HepG2 (cell line): ENCODE measurements at regions not wholly inside any gene's neighbourhood (a gene's known extent, or its start where the extent isn't known, plus 50 kb on each side); places are given as distances from the start of the nearest gene placed in this dataset.

Source experiments
- ATAC-seq: fragments of 200-7000 bp; cut with Tn5 transposase; 3 replicates; pipeline ENCODE4 v1.9.1; 2020; ENCODE audit warnings: mild to moderate bottlenecking, moderate library complexity
- BruUV-seq: library from RNA; stranded (reverse); fragments of 400-500 nt; replicated peaks from 2 replicates; lab custom pipeline; 2021; lab: Mats Ljungman, UMichigan
- CTCF ChIA-PET: fragments of 300-600 bp; formaldehyde crosslinking; extraction: SDS; loops from one replicate; lab custom pipeline; 2021; ENCODE audit warnings: low total read pairs, inconsistent platforms, low intra/inter-chr PET ratio; lab: Yijun Ruan, JAX
- POLR2A ChIA-PET: fragments of 350-600 bp; sonication (Branson Sonifier 250); formaldehyde crosslinking; loops from one replicate; lab custom pipeline; 2020; ENCODE audit warnings: antibody characterized with exemption, inconsistent platforms; lab: Yijun Ruan, JAX
- DNase-seq: peaks from one replicate; pipeline ENCODE4 v3.0.0-alpha.2; 2015; ENCODE audit warnings: low spot score
- FAIRE-seq: peaks from 3 replicates; lab custom pipeline; 2011; peaks lifted over from hg19 to GRCh38; lab: Jason Lieb, UNC
- H2AFZ ChIP-seq: one replicate; pipeline ENCODE4 v1.6.1; 2011; ENCODE audit warnings: low read length, inconsistent platforms
- H3K27ac ChIP-seq: fragments of 300-600 bp; 3 replicates; pipeline ENCODE4 v1.8.0; 2011; ENCODE audit warnings: mixed run types, mild to moderate bottlenecking, mixed read lengths, low read length, inconsistent platforms; ENCODE audit not compliant: insufficient read depth; ENCODE audit errors: extremely low read length
- H3K27me3 ChIP-seq, 2 experiments: fragments of 200-600 bp in 1 of 2; 2 replicates in 1 of 2; 3 replicates in 1 of 2; pipeline versions ENCODE4 v1.6.0 to v1.8.0; 2011; ENCODE audit warnings: low read length in 2 of 2, mild to moderate bottlenecking in 2 of 2, moderate library complexity in 2 of 2, inconsistent platforms in 1 of 2; ENCODE audit not compliant: insufficient read depth in 2 of 2, control insufficient read depth in 1 of 2
- H3K36me3 ChIP-seq, 2 experiments: fragments of 200-600 bp in 1 of 2; replicated peaks in 1 of 2; 2 replicates in 1 of 2; 3 replicates in 1 of 2; pipeline versions ENCODE4 v1.5.1 to v1.8.0; 2011; ENCODE audit warnings: low read length in 2 of 2, inconsistent platforms in 1 of 2; ENCODE audit not compliant: insufficient read depth in 2 of 2, control insufficient read depth in 1 of 2
- H3K4me1 ChIP-seq: 2 replicates; pipeline ENCODE4 v1.5.1; 2012; ENCODE audit warnings: low read length, inconsistent platforms; ENCODE audit not compliant: insufficient read depth
- H3K4me2 ChIP-seq: 2 replicates; pipeline ENCODE4 v1.6.0; 2011; ENCODE audit warnings: low read depth, low read length, inconsistent platforms
- H3K4me3 ChIP-seq, 3 experiments: fragments of 200-600 bp in 1 of 3; sonication (generic), shearing (Covaris generic) in 1 of 3; replicated peaks in 1 of 3; 2 replicates each; pipeline ENCODE4 v1.5.1; 2011 to 2016; ENCODE audit warnings: low read length in 3 of 3, inconsistent platforms in 2 of 3, low read depth in 2 of 3, mild to moderate bottlenecking in 2 of 3, control low read depth in 1 of 3, mixed read lengths in 1 of 3; ENCODE audit not compliant: insufficient read depth in 1 of 3
- H3K79me2 ChIP-seq: one replicate; pipeline ENCODE4 v1.6.1; 2011; ENCODE audit warnings: low read length, inconsistent platforms; ENCODE audit not compliant: insufficient read depth
- H3K9ac ChIP-seq: 2 replicates; pipeline ENCODE4 v1.6.0; 2011; ENCODE audit warnings: mild to moderate bottlenecking, low read depth, low read length, inconsistent platforms; ENCODE audit not compliant: insufficient read depth
- H3K9me3 ChIP-seq: 2 replicates; pipeline ENCODE4 v1.5.1; 2012; ENCODE audit warnings: mild to moderate bottlenecking, low read length
- H4K20me1 ChIP-seq: 2 replicates; pipeline ENCODE4 v1.6.0; 2011; ENCODE audit warnings: inconsistent platforms, mild to moderate bottlenecking, low read length, moderate library complexity; ENCODE audit not compliant: insufficient read depth
- DBP ChIP-seq: sonication (generic); formaldehyde crosslinking; IDR thresholded peaks from 2 replicates; pipeline ENCODE4 v1.4.0; 2020; ENCODE audit warnings: missing genetic modification reagents; ENCODE audit errors: not compliant biosample characterization
- FOXA1 ChIP-seq, 2 experiments: fragments of 450-650 bp in 1 of 2; sonication (generic) in 1 of 2; formaldehyde crosslinking in 1 of 2; IDR thresholded peaks; 2 replicates each; pipeline versions ENCODE4 v1.4.0 to v1.6.1; 2016 to 2020; ENCODE audit warnings: missing genetic modification reagents in 1 of 2
- MTA3 ChIP-seq: sonication (generic); formaldehyde crosslinking; IDR thresholded peaks from 2 replicates; pipeline ENCODE4 v1.4.0; 2020; ENCODE audit warnings: missing genetic modification reagents
- NFATC3 ChIP-seq: sonication (generic); formaldehyde crosslinking; IDR thresholded peaks from 2 replicates; pipeline ENCODE4 v1.5.1; 2020; ENCODE audit warnings: mild to moderate bottlenecking, missing genetic modification reagents
- PHF21A ChIP-seq: sonication (generic); formaldehyde crosslinking; IDR thresholded peaks from 2 replicates; pipeline ENCODE4 v1.5.0; 2020; ENCODE audit warnings: mild to moderate bottlenecking, missing genetic modification reagents
- PITX1 ChIP-seq: sonication (generic); formaldehyde crosslinking; IDR thresholded peaks from 2 replicates; pipeline ENCODE4 v1.5.1; 2020; ENCODE audit warnings: mild to moderate bottlenecking, missing genetic modification reagents
- RARA ChIP-seq: IDR thresholded peaks from 2 replicates; pipeline ENCODE4 v1.6.1; 2016; ENCODE audit warnings: missing genetic modification reagents, missing compliant biosample characterization
- SRF ChIP-seq: IDR thresholded peaks from 2 replicates; pipeline ENCODE4 v1.6.1; 2011; ENCODE audit warnings: mild to moderate bottlenecking, low read depth, low read length, moderate library complexity
- U2AF2 ChIP-seq: fragments of 200-400 bp; formaldehyde crosslinking; IDR thresholded peaks from 2 replicates; pipeline ENCODE4 v1.6.1; 2017; ENCODE audit warnings: low read depth, mild to moderate bottlenecking, low read length
- ZNF446 ChIP-seq: sonication (generic); formaldehyde crosslinking; IDR thresholded peaks from 2 replicates; pipeline ENCODE4 v1.5.0; 2020; ENCODE audit warnings: mild to moderate bottlenecking, missing genetic modification reagents
- ZNF737 ChIP-seq: sonication (generic); formaldehyde crosslinking; IDR thresholded peaks from 2 replicates; pipeline ENCODE4 v1.5.0; 2020; ENCODE audit warnings: missing genetic modification reagents, mild to moderate bottlenecking, borderline replicate concordance
- WGBS: methylation state at CpG from one replicate; pipeline ENCODE4 v1.1.6; 2017; ENCODE audit warnings: low lambda C conversion rate; 5-methylcytosine and 5-hydroxymethylcytosine counted together
- in situ Hi-C: cut with HindIII; loops from 2 replicates; pipeline ENCODE4 v1.10.0; 2017; ENCODE audit warnings: low pct_unique_long_range_greater_than_20kb; ENCODE audit not compliant: extremely low pct_ligation_motif_present
- intact Hi-C: fragments of 100-400 bp; cut with micrococcal nuclease; formaldehyde crosslinking; loops from one replicate; pipeline ENCODE4 v1.10.0; 2022; ENCODE audit not compliant: unreplicated experiment
- TF ChIP-seq, protein P1 (sequence below): sonication (generic); formaldehyde crosslinking; IDR thresholded peaks from 2 replicates; pipeline ENCODE4 v1.4.0; 2020; ENCODE audit warnings: mild to moderate bottlenecking, missing genetic modification reagents, borderline replicate concordance

- in situ Hi-C loops = no loop called here
- CTCF ChIA-PET = no interaction called here
- Histone ChIP-seq H3K79me2 (no peaks in the 10 kb centered on the region), H3K4me2 (no peak overlapping the region), H3K27me3 (no peaks in the 10 kb centered on the region), H2AFZ (no peak overlapping the region), H3K27ac (no peak overlapping the region), H3K36me3 (peaks cover 0 to 4% of the 10 kb centered on the region in 2 experiments; a peak in 2 of 5 replicates), H3K9me3 (no peaks in the 10 kb centered on the region), H3K9ac (no peak overlapping the region), H4K20me1 (no peaks in the 10 kb centered on the region), H3K4me3 (no peak overlapping the region), H3K4me1 (peaks cover 22% of the 10 kb centered on the region)
- BruUV-seq = no TSS peak
- DNase-seq (no peak), FAIRE-seq (no peak), ATAC-seq (no peak)
- WGBS = 94% methylated on average over 3 of the region's 3 CpGs
- intact Hi-C loops = no loop called here
- POLR2A ChIA-PET = no interaction called here
- TF ChIP-seq ZNF737 (no peak), NFATC3 (CRISPR knock-in tag) (no peak), PITX1 (no peak), ZNF446 (CRISPR knock-in tag) (no peak), MTA3 (CRISPR knock-in tag) (no peak), DBP (CRISPR knock-in tag) (no peak), PHF21A (CRISPR knock-in tag) (no peak), SRF (no peak), RARA (CRISPR knock-in tag) (no peak), U2AF2 (no peak), FOXA1 (IDR thresholded peaks at IDR 0.05) (no peak), FOXA1 (CRISPR knock-in tag; IDR thresholded peaks at IDR 0.05) (no peak)
- TF ChIP-seq, protein P1, sequence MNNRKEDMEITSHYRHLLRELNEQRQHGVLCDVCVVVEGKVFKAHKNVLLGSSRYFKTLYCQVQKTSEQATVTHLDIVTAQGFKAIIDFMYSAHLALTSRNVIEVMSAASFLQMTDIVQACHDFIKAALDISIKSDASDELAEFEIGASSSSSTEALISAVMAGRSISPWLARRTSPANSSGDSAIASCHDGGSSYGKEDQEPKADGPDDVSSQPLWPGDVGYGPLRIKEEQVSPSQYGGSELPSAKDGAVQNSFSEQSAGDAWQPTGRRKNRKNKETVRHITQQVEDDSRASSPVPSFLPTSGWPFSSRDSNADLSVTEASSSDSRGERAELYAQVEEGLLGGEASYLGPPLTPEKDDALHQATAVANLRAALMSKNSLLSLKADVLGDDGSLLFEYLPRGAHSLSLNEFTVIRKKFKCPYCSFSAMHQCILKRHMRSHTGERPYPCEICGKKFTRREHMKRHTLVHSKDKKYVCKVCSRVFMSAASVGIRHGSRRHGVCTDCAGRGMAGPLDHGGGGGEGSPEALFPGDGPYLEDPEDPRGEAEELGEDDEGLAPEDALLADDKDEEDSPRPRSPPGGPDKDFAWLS = no peak
Measured at GRCh38 chr1:77620273-77620672, 62.2 kb downstream of the ZZZ3 start.
